ENCODE measurements at regions not wholly inside any gene's neighbourhood (a gene's known extent, or its start where the extent isn't known, plus 50 kb on each side); places are given as distances from the start of the nearest gene placed in this dataset.
"Not testable (repeated sequence)": the region's sequence is repeated elsewhere in the genome, so short reads cannot be mapped to it uniquely, and the experiment has no call there.

DNA sequence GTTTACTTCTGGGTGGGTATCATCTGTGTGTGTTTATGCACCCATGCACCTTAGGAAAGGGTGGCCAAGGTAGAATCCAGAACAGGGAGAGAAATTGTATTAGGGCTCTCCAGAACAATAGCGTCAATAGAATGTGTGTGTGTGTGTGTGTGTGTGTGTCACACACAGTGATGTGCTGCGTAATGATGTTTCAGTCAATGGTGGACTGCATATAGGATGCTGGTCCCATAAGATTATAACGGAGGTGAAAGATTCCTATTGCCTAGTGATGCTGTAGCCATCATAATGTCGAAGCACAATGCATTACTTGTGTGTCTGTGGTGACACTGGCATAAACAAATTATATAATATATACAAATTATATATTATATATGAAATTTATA, 69.3 kb upstream of the PRR23C start:
- DNase-seq (ENCODE audit: low read depth) = no peak

DNA sequence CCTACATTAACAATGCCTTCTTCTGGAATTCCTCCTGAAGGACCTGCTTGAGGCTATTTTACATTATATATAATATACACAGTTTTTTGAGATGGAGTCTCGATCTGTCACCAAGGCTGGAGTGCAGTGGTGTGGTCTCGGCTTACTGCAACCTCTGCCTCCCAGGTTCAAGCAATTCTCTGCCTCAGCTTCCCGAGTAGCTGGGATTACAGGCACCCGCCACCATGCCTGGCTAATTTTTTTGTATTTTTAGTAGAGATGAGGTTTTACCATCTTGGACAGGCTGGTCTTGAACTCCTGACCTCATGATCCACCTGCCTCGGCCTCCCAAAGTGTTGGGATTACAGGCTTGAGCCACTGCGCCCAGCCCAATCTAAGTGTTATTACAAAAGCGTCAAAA, 71.9 kb upstream of the PRR23C start:
- DNase-seq (ENCODE audit: low read depth) = not testable (repeated sequence)

DNA sequence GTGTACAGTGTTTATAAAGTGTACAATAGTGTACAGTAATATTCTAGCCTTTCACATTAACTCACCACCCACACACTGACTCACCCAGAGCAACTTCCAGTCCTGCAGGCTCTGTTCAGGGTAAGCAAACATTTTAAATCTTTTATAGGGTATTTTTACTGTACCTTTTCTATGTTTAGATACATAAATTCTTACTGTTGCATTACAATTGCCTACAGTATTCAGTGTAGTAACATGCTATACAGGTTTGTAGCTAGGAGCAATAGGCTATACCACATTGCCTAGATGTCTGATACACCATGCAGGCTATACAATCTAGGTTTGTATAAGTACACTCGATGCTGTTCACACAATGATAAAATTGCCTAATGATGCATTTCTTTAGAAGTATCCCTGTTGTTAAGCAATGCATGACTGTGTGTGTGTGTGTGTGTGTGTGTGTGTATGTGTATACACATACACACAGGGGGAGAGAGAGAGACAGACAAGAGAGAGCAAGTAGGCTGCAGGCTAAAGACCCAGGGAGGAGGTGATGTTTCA, 72.5 kb upstream of the PRR23C start:
- DNase-seq (ENCODE audit: low read depth) = peak; percentile 51

DNA sequence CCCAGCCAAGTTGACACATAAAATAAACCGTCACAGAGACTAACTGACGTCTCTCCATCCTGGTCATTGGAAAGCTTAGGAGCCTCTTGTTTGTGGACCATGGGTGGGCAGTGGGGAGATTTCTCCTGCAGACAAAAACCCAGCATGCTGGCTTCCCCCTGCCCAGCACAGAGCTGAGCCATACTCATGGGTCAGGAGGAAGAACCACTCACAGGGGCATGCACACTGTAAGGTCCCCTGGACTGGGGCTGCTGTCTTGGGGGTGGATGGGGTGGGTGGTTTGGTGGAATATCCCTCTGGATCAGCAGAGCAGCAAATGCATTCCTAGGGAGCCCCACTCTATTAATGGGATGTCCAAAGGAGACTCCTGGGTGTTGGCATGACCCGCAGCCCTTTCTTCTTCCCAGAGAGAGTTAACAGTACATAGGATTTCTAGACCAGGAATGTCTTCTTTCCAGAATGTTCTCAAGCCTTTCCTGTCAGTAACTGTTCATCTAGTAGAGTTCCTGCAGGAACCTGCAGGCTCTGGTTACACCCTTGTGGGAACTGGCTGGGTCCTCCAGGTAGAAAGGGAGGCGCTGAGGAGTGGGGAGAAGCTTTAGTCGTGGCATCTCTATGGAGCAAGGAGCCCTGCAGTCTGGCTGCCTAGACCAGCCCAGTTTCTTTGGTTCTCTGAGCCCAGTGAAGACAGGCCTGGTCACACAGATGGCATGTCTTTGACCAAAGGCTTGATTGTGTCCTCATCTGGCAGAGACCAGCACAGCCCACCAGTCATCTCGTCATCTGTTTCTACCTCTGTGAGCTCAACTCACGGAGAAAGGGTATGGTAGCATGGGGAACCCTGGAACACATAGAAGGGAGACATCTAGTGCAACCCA, 73.4 kb upstream of the PRR23C start:
- DNase-seq (ENCODE audit: low read depth) = no peak

DNA sequence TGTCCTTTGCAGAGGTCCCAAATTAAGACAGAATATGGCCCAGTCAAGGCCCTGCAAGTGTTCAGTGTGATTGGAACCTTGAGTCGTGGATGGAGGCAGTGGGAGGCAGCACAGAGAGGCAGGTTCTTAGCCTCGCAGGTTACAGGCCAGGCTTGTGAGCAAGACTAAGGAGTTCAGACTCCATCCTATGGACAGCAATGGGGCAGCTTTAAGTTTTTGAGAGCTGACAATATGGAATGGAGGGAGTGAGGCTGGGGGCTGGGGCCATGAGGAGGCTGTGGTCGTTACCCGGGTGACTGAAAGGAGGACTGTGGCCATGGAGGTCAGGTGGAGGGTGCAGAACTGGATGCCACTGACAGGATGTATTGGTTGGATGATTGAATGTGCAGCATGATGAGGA, 74.1 kb upstream of the PRR23C start:
- DNase-seq (ENCODE audit: low read depth) = no peak

DNA sequence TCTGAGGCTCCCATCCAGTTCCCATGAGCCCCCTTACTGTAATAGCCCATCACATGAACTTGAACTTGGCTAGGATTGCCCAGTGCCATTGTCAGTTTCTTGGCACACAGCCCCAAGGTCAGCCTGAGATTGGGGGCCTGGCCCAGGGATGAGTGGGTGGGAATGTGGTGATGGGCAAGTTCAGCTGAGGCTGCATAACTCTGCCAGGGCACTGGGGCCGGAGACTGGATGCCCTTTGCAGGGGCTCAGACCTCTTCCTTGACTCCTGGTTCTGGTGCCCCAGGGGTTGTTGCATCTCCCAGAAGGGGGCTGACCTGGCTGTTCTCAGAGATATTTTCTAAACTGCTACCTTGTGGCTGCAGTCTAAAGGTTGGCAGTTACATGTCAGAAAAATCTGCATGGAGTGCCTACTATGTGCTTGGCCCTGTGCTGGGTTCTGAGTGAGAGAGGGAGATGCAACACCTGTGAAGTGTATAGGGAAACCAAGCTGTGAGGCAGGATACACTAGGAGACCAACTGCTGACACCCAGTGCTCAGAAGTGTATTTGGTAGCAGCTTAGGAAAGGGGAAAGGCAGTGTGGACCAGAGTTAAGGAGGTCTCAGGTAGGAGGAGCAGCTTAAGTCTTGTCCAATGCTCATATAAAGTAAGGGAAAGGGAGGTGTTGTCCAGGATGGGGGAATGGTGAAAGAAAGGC, 74.8 kb upstream of the PRR23C start:
- no peak for DNase-seq (ENCODE audit: low read depth)

DNA sequence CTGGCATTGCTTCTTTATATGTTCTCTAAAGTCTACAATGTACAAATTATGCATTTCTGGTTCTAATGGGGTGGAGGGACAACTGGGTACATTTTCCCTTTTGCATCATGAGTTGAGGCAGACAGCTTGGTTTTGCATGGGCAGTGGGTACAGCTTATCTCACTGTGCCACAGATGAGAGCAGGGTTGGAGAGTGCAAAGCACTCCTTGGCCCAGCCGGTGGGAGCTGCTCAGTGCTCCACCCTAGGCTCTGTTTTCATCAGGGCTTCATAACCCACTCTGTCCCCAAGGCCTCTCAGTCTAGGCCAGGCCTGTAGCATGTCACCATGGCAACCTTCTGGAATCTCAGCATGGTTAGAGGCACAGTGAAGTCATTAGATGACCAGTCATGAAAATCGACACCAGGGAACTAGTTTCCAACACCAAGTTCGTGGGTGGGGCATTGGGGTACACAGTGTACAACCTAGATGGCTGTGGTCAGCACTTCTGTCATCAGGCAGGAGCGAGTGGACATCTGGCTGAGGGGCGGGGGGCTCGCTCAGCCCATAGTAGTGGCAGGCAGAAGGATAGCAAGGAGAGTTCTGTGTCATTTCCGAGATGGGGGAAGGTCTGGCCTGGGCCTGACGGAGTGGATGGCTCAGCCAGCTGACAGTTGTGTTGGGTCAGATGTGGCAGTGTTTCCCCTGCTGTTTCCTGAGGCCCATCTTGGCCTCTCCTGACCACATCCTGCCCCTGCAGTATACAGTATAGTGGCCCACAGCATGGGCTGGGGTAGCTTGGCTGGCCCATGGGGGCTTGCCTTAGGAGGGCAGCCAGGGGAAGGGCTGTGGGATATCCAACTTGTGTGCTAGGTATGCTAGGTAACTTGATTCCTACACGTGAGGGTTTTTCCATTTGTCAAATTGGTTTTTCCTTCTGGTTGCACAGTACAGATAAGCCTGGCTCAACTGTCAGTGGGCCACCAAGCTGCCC, 75.7 kb upstream of the PRR23C start:
- peak; percentile 99 for DNase-seq (ENCODE audit: low read depth)

DNA sequence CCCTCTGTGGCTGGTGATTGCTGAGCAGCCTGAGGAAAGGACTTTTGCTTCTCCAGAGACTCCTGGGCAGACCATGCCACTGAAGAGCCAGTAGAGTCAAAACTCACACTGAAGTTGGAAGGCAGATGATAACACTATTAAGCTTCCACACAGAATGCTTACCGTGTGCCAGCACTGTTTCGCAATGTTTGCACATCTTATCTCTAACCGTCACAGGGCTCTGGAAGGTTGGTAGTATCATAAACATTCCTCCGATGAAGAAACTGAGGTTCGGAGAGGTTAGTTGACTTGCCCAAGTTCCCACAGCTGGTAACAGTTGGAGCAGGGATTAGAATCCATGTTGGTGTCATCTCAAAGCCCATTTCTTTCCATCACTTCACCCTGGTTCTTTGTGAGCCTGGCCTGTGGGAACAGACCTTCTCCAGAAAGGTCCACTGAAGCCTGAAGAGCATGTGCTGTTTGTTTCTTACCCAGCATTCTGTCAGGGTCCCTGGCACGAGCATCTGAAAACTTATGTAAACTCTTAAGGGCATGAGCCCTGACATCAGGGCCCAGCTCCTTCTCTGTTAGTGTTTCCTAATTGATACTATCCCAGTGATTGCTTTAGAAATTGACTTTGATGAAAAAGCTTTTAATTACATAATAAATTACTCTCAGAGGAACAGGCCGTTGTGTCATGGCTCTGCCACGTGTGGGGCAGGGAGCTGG, 77.0 kb upstream of the PRR23C start:
- peak; percentile 42 for DNase-seq (ENCODE audit: low read depth)

DNA sequence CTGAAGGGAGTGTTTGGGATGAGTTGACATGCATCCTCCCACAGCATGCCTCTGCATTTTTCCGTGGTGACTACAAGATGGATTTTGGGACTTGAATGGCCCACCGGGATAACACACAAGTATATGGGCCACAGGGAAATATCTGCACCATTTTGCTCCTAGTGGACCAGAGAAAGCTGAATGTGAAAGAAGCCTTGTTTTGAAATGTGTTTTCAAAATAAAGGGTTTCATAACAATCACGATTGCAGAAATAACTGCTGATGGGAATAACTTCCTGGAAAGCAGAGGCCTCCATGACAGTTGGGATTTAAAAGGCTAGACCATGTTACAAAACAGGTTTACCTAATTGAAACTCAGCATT, 77.5 kb upstream of the PRR23C start:
- peak; percentile 79 for DNase-seq (ENCODE audit: low read depth)

DNA sequence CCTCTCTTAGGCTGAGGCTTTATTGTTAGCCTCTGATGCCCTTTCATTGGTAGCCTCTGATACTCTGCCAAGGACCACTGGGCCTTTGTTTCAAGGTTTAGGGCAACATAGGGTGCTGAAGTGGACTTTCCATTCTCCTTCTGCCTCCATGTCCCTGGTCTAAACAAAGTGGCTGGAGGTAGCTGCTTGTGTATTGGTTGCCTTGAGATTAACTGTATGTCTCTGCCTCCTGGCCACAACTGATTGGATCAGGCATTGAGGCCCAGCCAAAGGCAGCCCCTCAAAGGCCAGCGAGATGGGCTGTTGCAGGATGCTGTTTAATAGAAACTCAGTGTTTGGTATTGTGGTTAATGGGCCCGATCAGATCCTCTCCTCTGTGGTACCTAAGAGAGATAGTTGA, 77.9 kb upstream of the PRR23C start:
- no peak for DNase-seq (ENCODE audit: low read depth)

DNA sequence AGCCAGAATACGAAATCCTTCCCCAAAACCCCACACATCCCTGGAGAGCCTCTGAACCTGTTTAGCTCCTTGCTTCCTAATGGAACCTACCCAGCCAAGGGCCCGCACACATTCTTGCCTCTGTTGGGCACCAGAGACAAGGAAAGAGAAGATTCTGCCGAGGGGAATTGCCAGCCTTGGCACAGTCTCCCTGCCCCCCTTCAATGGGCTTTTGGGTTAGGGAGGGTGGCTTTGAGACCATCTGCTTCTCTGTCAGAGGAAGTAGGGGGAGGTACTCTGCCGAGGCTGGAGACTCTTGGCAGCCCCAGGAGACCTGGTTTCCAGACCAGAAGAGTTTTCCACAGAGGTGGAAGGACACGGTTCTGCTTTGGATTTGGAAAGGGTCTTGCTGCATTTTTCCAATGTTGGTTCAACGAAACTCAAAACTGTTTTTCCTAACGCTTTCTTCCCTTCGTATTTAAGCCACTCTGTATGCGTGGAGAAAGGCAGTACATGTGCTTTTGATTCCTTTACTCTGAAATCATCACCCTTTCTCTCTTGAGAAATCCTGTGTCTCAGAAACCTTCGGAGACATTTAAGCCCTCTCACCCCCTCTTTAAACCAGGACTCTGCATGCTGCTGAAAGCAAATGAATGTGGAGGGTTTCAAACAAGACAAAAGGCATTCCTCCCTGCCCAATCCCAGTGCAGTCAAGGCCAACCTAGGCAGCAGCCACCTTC, 78.8 kb upstream of the PRR23C start:
- DNase-seq (ENCODE audit: low read depth) = no peak

DNA sequence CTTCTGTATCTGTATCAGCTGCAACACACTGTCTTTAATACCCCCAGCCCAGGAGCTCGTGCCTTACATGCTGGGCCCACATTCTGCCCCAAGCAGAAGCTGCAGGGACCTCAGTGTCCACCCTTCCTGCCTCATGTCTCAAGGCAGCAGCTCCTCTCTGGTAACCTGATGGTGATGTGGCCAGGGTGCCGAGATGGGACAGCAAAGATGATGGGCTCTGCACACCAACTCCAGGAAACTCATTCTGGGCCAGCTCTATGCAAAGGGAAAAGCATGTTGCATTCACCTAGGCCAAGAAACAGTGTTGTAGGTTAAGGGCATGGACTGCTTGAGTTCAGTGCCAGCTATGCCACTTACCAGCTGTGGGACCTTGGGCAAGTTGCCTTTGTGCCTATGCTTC, 79.5 kb upstream of the PRR23C start:
- DNase-seq (ENCODE audit: low read depth) = no peak

DNA sequence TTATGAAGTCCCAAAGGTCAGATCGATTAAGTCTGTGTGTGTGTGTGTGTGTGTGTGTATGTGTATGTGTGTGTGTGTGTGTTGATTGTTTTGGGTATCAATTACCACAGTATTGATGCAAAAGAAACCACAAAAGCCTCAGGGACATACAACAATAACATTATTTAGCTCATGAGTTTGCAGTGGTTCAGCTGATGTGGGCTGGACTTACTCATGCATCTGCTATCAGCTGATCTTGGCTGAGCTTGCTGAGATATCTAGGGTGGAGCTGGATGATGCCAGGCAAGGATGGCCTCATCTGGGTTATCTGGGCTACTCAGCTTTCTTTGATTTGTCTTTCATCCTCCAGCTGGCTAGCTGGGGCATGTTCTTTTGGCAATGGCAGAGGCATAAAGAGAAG, 82.4 kb upstream of the PRR23C start:
- peak; percentile 88 for DNase-seq (ENCODE audit: low read depth)

DNA sequence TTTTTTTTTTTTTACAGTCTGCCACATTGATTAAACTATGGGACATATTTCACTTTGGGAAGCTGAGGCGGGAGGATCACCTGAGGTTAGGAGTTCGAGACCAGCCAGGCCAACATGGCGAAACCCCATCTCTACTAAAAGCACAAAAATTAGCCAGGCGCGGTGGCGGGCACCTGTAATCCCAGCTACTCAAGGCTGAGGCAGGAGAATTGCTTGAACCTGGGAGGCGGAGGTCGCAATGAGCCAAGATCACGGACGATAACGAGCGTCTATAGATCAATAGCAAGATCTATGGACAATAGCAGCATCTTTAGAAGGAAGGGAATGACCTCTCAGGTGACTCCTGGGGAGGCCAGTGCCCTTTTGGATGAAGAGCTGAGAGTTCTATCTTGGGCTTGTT, 82.9 kb upstream of the PRR23C start:
- DNase-seq (ENCODE audit: low read depth) = not testable (repeated sequence)

DNA sequence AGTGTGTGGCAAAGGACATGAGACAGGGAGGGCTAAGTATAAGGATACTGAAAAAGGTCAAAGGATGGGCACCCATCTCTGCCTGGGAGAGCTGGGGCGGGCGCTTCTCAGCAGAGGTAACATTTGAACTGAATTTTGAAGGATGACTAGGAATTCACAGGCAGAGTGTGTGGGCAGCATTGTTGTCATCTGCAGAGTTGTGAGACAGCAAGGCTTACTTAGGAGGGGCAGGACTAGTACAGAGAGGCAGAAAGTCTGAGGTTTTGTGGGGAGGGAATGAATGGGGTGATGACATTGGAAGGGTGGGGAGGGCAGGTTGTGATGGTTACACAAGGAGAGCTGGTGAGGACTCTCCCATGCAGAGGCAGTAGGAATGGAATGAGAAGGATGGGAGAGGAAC, 84.1 kb upstream of the PRR23C start:
- peak; percentile 43 for DNase-seq (ENCODE audit: low read depth)

DNA sequence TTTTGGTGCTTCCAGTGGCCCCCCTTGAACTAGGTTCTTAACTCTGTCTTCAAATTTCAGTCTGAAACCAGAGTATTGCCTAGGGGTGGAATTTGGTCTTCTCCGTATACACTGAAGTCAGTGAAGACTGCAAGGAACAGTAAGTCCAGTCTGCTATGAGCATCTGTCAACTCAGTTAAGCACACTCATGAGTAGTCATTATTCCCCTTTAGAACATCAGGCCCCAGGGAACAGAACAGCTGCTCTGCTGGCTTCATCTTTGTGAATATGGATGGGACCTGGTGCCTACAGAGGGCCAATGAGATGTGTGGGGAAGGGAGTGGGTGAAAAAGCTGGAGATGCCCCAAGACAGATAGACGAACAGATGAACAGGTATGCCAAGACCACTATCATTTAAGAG, 85.2 kb upstream of the PRR23C start:
- DNase-seq (ENCODE audit: low read depth) = peak; percentile 32

DNA sequence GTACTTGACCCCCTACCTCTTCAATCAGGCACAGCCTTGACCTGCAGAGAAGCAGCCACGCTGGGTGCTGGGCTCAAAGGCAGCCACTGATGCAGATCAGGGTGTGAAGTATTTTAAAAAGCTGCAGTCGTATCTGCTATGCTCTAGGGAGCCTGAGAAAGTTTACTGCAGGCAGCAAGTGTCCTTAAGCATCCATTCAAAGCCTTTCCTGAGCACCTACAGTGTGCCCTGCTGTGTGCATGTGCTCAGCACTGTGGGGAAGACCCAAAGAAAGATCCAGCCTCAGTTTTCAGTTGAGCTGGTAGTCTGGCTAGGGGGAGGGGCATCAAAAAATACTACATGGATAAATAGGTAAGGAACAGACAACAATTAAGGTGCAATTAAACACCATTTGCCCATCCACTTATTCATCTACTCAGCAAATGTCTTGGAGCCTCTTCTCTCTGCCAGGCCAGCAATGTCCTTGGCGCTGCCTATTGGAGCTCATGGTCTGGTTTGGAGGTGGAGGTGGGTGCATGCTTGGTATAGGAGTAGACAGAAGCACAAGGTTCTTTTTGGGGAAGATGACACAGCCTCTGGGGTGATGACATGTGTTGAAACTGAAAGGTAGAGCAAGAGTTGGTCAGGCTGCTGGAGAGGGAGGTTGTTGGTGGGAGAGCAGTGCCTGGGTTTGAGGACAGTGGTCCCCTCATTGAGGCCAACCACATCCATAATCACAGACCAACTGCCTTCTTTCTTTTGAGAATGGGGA, 85.9 kb upstream of the PRR23C start:
- DNase-seq (ENCODE audit: low read depth) = no peak

DNA sequence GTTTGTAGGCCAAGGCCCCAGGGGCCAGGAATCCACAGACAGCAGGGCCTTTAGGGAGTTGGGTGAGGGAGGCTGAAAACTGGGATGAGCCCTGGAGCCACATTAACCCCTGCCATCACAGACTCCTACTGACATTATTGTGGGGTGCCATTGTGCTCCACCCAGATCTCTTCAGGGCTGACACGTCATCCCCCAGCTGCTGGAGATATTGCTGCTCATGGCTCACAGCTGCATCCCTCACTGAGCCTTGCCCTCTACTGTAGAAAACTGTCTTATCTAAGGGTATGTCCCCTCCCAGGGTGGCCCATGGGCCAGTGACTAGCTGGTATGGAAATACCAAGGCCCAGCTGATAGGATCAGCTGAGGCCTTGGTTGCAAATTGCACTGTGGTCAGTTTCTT, 87.3 kb upstream of the PRR23C start:
- DNase-seq (ENCODE audit: low read depth) = peak; percentile 94

DNA sequence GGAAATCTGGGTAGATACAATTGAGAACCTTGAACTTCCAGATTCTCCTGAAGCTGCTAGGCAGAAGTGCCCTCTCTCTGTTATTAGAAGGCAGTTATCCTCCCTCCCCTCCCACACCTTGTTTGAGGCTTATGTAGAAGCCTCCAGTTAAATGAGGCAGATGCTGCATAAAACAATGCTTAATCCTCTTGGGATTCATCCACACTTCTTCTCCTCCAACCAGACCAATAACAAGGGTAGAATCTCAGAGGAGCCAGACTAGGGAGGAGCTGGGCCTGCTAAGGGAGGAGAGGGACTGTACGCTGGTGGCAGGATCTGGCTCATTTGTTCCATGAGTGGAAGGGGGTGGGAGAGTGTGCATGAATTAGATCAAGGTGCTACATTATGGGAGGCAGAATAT, 88.3 kb upstream of the PRR23C start:
- no peak for DNase-seq (ENCODE audit: low read depth)

Data from RPMI7951 (cell line).